Activated naive CD4-positive, alpha-beta T cell (primary cell): ENCODE measurements at regions not wholly inside any gene's neighbourhood (a gene's known extent, or its start where the extent isn't known, plus 50 kb on each side); places are given as distances from the start of the nearest gene placed in this dataset.
A peak's percentile ranks its signal among the peaks of the same experiment; 100 is the strongest.

Experiments used
- DNase-seq, 4 experiments: peaks; one replicate each; lab custom pipeline; 2025; lab: John Stamatoyannopoulos, UW

- no peak for DNase-seq
Observed at GRCh38 chr20:43863821-43864544, 50.7 kb upstream of the TOX2 start.

GRCh38 chr20:43863330-43863729 is 51.3 kb upstream of the TOX2 start:
- DNase-seq = no peak

- DNase-seq = no peak
Observed at GRCh38 chr20:43862438-43862837, 52.2 kb upstream of the TOX2 start.

- DNase-seq = no peak
Observed at GRCh38 chr20:43859994-43860393, 54.7 kb upstream of the TOX2 start.

- DNase-seq = no peak
Observed at GRCh38 chr20:43857932-43858331, 56.7 kb upstream of the TOX2 start.

- DNase-seq = no peak
Observed at GRCh38 chr20:43857127-43857526, 57.5 kb upstream of the TOX2 start.

GRCh38 chr20:43855803-43856202 is 58.8 kb upstream of the TOX2 start:
- DNase-seq = no peak

GRCh38 chr20:43853918-43854317 is 60.7 kb upstream of the TOX2 start:
- DNase-seq = no peak

GRCh38 chr20:43853174-43853803 is 61.4 kb upstream of the TOX2 start:
- no peak for DNase-seq

GRCh38 chr20:43849496-43850186 is 65.0 kb upstream of the TOX2 start:
- DNase-seq = no peak

- DNase-seq = no peak
Observed at GRCh38 chr20:43846516-43846905, 68.1 kb upstream of the TOX2 start.

- no peak for DNase-seq
Observed at GRCh38 chr20:43844778-43845614, 69.7 kb upstream of the TOX2 start.

GRCh38 chr20:43843965-43844660 is 70.5 kb upstream of the TOX2 start:
- no peak for DNase-seq

GRCh38 chr20:43843096-43843964 is 71.3 kb upstream of the TOX2 start:
- DNase-seq = no peak

- DNase-seq = no peak
Observed at GRCh38 chr20:43842126-43843020, 72.3 kb upstream of the TOX2 start.

GRCh38 chr20:43840382-43841070 is 74.1 kb upstream of the TOX2 start:
- DNase-seq = peak in 1 of 4 experiments; percentile 1

GRCh38 chr20:43839793-43840199 is 74.9 kb upstream of the TOX2 start:
- DNase-seq = no peak

GRCh38 chr20:43838703-43839060 is 76.0 kb upstream of the TOX2 start:
- no peak for DNase-seq
